Activated CD4-positive, alpha-beta memory T cell treated with anti-CD3 and anti-CD28 coated beads for 36 hours (primary cell): ENCODE measurements at regions not wholly inside any gene's neighbourhood (a gene's known extent, or its start where the extent isn't known, plus 50 kb on each side); places are given as distances from the start of the nearest gene placed in this dataset.

Experiments
- CTCF ChIA-PET: fragments of 350-600 bp; sonication (Branson Sonifier 250); formaldehyde crosslinking; loops from one replicate; lab custom pipeline; 2021; ENCODE audit warnings: antibody characterized with exemption, inconsistent platforms; lab: Charles Lee
- POLR2A ChIA-PET: fragments of 350-600 bp; sonication (Branson Sonifier 250); formaldehyde crosslinking; loops from one replicate; lab custom pipeline; 2021; ENCODE audit warnings: antibody characterized with exemption; lab: Charles Lee
- DNase-seq: peaks from one replicate; pipeline ENCODE4 v3.0.0-alpha.2; 2020
- H3K27ac Mint-ChIP-seq: one replicate; pipeline ENCODE4 v1.8.0; 2021; ENCODE audit warnings: mixed read lengths
- H3K27me3 Mint-ChIP-seq: one replicate; pipeline ENCODE4 v1.8.0; 2021; ENCODE audit warnings: mixed read lengths
- H3K36me3 Mint-ChIP-seq: one replicate; pipeline ENCODE4 v1.8.0; 2021; ENCODE audit warnings: mixed read lengths
- H3K4me1 Mint-ChIP-seq: one replicate; pipeline ENCODE4 v1.8.0; 2021; ENCODE audit warnings: low read depth, mixed read lengths
- H3K4me3 Mint-ChIP-seq: one replicate; pipeline ENCODE4 v1.8.0; 2021; ENCODE audit warnings: mild to moderate bottlenecking, mixed read lengths
- H3K9me3 Mint-ChIP-seq: one replicate; pipeline ENCODE4 v1.8.0; 2021; ENCODE audit warnings: mixed read lengths
- intact Hi-C: fragments of 100-400 bp; cut with micrococcal nuclease; formaldehyde crosslinking; loops from one replicate; pipeline ENCODE4 v1.15.1; 2023

DNA sequence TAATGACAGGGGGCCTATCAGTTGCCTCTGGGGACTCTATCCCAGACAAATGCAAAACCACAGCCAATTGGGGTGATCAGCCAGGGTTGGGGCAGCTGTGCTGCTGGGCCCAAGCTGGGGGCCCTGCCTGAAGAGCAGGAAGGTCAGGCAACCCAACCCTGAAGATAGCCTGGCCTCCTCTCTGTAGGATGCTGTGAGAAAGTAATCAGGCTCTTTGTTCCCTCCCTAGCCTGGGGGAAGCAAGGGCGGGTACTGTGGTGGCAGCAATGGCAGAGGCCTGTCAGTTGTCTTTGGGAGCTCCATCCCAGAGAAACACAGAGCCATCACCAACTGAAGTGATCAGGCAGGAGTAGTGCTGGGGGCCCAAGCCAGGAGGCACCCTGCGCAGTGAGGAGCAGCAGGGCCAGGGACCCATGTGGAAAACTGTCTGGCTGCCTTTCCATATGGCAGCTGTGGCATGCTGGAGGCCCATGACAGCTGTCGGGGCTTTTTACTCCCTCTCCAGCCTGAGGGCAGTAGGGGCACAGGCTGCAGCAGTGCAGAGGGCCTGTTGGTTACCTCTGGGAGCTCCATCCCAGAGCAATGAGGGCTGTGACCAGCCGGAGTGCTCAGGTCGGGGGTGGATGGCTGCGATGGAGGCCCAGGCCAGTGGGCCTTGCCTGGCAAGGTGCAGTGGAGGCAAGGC is 73.6 kb upstream of the ATP12A start:
- no peak for DNase-seq
- intact Hi-C loops = loop anchor here (2.0 kb wide), 1 partner anchor 64 kb away; no protein-coding TSS in a partner anchor
- POLR2A ChIA-PET = interaction anchor here (1.4 kb wide), 1 partner anchor 12 kb away, joined by 3 read pairs; no protein-coding TSS in a partner anchor
- peaks cover 15% of the 10 kb centered on the region for H3K4me1 Mint-ChIP-seq
- H3K27me3 Mint-ChIP-seq = peaks cover 4% of the 10 kb centered on the region
- H3K9me3 Mint-ChIP-seq = peaks cover 22% of the 10 kb centered on the region
- peaks cover 1% of the 10 kb centered on the region for H3K36me3 Mint-ChIP-seq
- H3K27ac Mint-ChIP-seq = no peak overlapping the region
- CTCF ChIA-PET = interaction anchor here (0.8 to 3.2 kb wide), 17 partner anchors 9 to 119 kb away, joined by 3 to 30 read pairs (median 5); no protein-coding TSS in a partner anchor
- H3K4me3 Mint-ChIP-seq = no peak overlapping the region

DNA sequence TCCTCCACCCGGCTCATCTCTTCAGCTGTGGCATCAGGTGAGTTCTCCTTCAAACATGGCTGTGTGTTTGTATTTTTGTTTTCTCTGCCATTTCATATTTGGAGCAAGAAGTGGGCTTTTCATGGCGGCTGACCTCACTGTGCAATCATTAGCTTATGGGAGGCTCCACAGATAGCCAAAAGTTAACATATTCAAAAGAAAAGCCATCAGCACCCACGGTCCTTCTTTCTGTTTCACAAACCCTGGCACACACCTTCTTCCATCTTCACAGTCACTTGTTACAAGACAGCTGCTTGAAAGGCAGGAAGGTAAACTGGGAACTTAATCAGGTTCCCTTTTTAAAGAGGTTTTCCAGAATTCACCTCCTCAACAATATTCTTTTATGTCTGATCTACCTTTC is 69.3 kb upstream of the ATP12A start:
- no peak overlapping the region for H3K27ac Mint-ChIP-seq
- ChIA-PET POLR2A (no interaction called here), CTCF (interaction anchor here (0.6 kb wide), 1 partner anchor 72 kb away, joined by 3 read pairs; no protein-coding TSS in a partner anchor)
- H3K4me3 Mint-ChIP-seq = no peak overlapping the region
- DNase-seq = no peak
- no peaks in the 10 kb centered on the region for H3K27me3 Mint-ChIP-seq
- peaks cover 16% of the 10 kb centered on the region for H3K4me1 Mint-ChIP-seq
- H3K9me3 Mint-ChIP-seq = no peaks in the 10 kb centered on the region
- H3K36me3 Mint-ChIP-seq = no peaks in the 10 kb centered on the region
- intact Hi-C loops = no loop called here

DNA sequence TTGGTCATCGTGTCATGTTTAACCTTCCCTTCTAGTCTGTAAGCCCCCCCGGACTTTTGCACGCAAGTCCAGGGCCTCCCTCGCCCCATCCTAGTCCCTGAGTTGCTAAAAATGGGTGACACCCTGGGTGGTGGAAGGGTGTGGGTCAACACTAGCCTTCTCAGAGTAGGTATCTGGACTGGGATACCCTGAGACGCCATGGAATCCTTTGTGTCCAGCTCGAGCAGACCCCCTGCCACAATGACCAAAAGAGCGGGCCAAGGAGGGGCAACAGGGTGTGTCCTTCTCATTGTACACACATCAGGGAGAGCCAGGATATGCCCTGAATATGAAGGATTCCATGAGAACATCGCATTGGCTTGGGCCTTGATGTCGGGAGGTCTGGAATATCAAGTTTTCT is 67.5 kb upstream of the ATP12A start:
- CTCF ChIA-PET = interaction anchor here (1.9 kb wide), 1 partner anchor 81 kb away, joined by 10 read pairs; no protein-coding TSS in a partner anchor
- Mint-ChIP-seq H3K36me3 (no peaks in the 10 kb centered on the region), H3K9me3 (no peaks in the 10 kb centered on the region), H3K27ac (no peak overlapping the region), H3K27me3 (no peaks in the 10 kb centered on the region), H3K4me3 (no peak overlapping the region), H3K4me1 (peaks cover 16% of the 10 kb centered on the region)
- POLR2A ChIA-PET = no interaction called here
- intact Hi-C loops = no loop called here
- DNase-seq = no peak

- no peaks in the 10 kb centered on the region for H3K36me3 Mint-ChIP-seq
- H3K9me3 Mint-ChIP-seq = no peaks in the 10 kb centered on the region
- H3K4me1 Mint-ChIP-seq = peaks cover 20% of the 10 kb centered on the region
- intact Hi-C loops = no loop called here
- no peak overlapping the region for H3K27ac Mint-ChIP-seq
- H3K27me3 Mint-ChIP-seq = no peaks in the 10 kb centered on the region
- ChIA-PET POLR2A (no interaction called here), CTCF (interaction anchor here (0.6 to 1.9 kb wide), 2 partner anchors 59 to 80 kb away, joined by 3 to 10 read pairs; no protein-coding TSS in a partner anchor)
- no peak overlapping the region for H3K4me3 Mint-ChIP-seq
- no peak for DNase-seq
Measured at GRCh38 chr13:24613128-24613527, 67.1 kb upstream of the ATP12A start.

GRCh38 chr13:24613755-24614154 is 66.5 kb upstream of the ATP12A start:
- H3K27ac Mint-ChIP-seq = no peak overlapping the region
- no peak overlapping the region for H3K4me3 Mint-ChIP-seq
- peaks cover 27% of the 10 kb centered on the region for H3K4me1 Mint-ChIP-seq
- ChIA-PET CTCF (no interaction called here), POLR2A (no interaction called here)
- no peaks in the 10 kb centered on the region for H3K9me3 Mint-ChIP-seq
- DNase-seq = peak; percentile 47
- no peaks in the 10 kb centered on the region for H3K27me3 Mint-ChIP-seq
- H3K36me3 Mint-ChIP-seq = no peaks in the 10 kb centered on the region
- intact Hi-C loops = no loop called here

DNA sequence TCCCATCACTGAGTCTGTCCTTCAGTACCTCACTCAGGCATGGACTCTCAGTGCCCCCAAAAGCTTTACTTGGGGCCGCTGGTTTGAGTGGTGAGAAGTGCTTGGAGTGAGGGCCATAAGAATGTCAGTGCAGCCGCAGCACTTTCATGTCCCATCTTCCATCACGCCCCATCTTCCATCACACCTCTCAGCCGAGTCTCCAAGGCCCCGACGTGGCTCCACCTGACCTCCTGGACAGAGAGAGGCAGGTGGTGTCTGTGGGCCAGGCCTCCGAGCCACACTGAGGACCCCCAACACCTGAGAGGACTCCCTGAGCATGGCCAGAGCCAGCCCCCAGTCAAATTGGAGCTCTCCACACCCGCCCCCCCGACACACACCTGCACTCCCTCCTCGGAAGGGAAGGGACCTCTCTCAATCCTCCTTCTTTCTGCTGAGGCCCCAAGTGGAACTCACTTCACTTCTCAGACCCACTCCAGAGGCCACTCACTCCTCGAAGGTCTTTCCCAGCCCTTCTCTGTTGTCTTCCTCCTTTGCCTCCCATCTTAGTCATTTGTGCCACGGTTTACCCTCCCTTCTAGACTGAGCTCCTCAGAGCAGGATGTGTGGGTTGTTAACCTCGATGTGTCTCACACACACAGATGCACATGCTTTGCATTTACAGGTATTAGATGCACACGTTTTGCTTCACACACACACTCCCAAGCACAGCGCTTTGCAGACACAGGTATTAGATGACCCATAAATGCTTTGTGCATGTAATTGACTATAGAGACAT is 65.7 kb upstream of the ATP12A start:
- no peaks in the 10 kb centered on the region for H3K27me3 Mint-ChIP-seq
- ChIA-PET CTCF (no interaction called here), POLR2A (no interaction called here)
- no peak overlapping the region for H3K4me3 Mint-ChIP-seq
- no peaks in the 10 kb centered on the region for H3K9me3 Mint-ChIP-seq
- no peak for DNase-seq
- H3K27ac Mint-ChIP-seq = no peak overlapping the region
- H3K36me3 Mint-ChIP-seq = no peaks in the 10 kb centered on the region
- peaks cover 33% of the 10 kb centered on the region for H3K4me1 Mint-ChIP-seq
- intact Hi-C loops = loop anchor here (5.0 kb wide), 1 partner anchor 102 kb away; the partner anchor contains the start of gene PARP4

DNA sequence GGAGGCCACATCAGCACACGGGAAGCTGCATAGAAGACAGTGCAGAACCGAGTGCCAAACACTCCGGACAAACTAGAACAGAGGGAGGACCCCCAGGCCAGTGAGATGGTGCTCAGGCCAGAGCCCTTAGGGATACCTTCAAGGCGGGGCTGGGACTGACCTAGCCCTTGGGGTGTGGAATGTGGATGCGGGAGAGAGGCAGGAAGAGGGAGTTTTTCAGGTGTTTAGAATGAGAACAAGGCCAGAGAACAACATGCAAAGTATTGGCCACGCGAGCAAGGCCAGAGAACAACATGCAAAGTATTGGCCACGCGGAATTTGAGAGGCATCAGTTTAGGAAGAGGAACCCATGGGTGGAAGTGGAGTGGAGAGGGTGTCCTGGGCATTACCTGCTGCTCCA is 65.1 kb upstream of the ATP12A start:
- Mint-ChIP-seq H3K36me3 (no peaks in the 10 kb centered on the region), H3K4me3 (no peak overlapping the region), H3K27me3 (no peaks in the 10 kb centered on the region), H3K27ac (no peak overlapping the region), H3K9me3 (no peaks in the 10 kb centered on the region), H3K4me1 (peaks cover 34% of the 10 kb centered on the region)
- no peak for DNase-seq
- CTCF ChIA-PET = no interaction called here
- POLR2A ChIA-PET = no interaction called here
- intact Hi-C loops = loop anchor here (5.0 kb wide), 1 partner anchor 103 kb away; the partner anchor contains the start of gene PARP4

GRCh38 chr13:24615911-24616472 is 64.2 kb upstream of the ATP12A start:
- Mint-ChIP-seq H3K9me3 (no peaks in the 10 kb centered on the region), H3K4me3 (no peak overlapping the region), H3K27me3 (no peaks in the 10 kb centered on the region), H3K4me1 (peaks cover 31% of the 10 kb centered on the region), H3K36me3 (no peaks in the 10 kb centered on the region), H3K27ac (no peak overlapping the region)
- no peak for DNase-seq
- intact Hi-C loops = loop anchor here (5.0 kb wide), 1 partner anchor 104 kb away; the partner anchor contains the start of gene PARP4
- ChIA-PET POLR2A (no interaction called here), CTCF (interaction anchor here (1.1 kb wide), 1 partner anchor 10 kb away, joined by 6 read pairs; no protein-coding TSS in a partner anchor)

DNA sequence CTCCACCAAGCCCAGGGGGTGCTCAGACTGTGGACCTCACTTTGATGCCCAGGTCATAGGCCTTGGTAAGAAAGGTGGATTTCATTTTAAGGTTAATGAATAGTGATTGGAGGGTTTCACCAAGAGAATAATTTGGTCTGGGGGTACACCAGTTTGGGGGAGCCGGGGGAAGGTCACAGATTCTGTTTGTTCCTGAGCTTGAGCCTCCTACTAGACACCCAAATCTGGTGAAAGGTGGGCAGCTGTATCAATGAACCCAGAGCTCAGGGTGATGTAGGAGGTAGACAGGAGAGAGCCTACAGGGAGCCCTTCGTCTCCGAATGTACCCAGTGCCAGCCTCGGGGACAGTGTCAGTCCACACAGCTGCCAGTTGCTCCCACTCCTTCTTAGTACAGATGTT is 63.7 kb upstream of the ATP12A start:
- H3K9me3 Mint-ChIP-seq = no peaks in the 10 kb centered on the region
- H3K4me3 Mint-ChIP-seq = no peak overlapping the region
- no peak overlapping the region for H3K27ac Mint-ChIP-seq
- DNase-seq = no peak
- H3K36me3 Mint-ChIP-seq = no peaks in the 10 kb centered on the region
- no peaks in the 10 kb centered on the region for H3K27me3 Mint-ChIP-seq
- intact Hi-C loops = loop anchor here (5.0 kb wide), 1 partner anchor 104 kb away; the partner anchor contains the start of gene PARP4
- ChIA-PET POLR2A (no interaction called here), CTCF (interaction anchor here (1.1 kb wide), 1 partner anchor 11 kb away, joined by 6 read pairs; no protein-coding TSS in a partner anchor)
- H3K4me1 Mint-ChIP-seq = peaks cover 28% of the 10 kb centered on the region

GRCh38 chr13:24617256-24618010 is 62.8 kb upstream of the ATP12A start:
- H3K27me3 Mint-ChIP-seq = no peaks in the 10 kb centered on the region
- no peak for DNase-seq
- H3K9me3 Mint-ChIP-seq = no peaks in the 10 kb centered on the region
- peak overlapping the region; percentile 81 for H3K27ac Mint-ChIP-seq
- CTCF ChIA-PET = no interaction called here
- H3K4me3 Mint-ChIP-seq = no peak overlapping the region
- intact Hi-C loops = loop anchor here (1.0 to 5.0 kb wide), 5 partner anchors 9 to 343 kb away; partner anchors contain the start of gene PARP4
- H3K36me3 Mint-ChIP-seq = no peaks in the 10 kb centered on the region
- peaks cover 28% of the 10 kb centered on the region for H3K4me1 Mint-ChIP-seq
- POLR2A ChIA-PET = no interaction called here
